ENCODE measurements at regions not wholly inside any gene's neighbourhood (a gene's known extent, or its start where the extent isn't known, plus 50 kb on each side); places are given as distances from the start of the nearest gene placed in this dataset.

DNA sequence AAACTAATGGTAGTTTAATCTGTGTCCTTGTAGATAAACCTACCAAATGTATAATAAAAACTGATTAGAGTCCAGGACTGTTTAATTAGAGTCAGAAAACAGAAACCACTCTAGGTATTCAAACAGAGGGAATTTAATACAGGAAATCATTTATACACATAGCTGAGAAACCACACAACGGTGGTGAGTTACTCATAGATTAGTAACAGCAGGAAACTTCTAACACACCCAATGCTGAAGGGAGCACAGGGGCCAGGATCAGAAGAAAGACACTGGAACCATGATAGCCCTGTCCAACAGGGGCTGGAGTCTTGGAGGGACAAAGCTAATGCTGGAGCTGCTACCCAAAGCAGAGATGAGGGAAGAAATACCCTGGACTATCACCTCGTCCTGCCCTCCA, 321.0 kb downstream of the ACTL7B start:
- TF ChIP-seq ATF3 (IDR thresholded peaks at IDR 0.05) (no peak), SP1 (IDR thresholded peaks at IDR 0.05) (no peak), TAF1 (conservative IDR thresholded peaks at IDR 0.05) (no peak), JUND (IDR thresholded peaks at IDR 0.05) (no peak), REST (IDR thresholded peaks at IDR 0.05) (no peak), YY1 (IDR thresholded peaks at IDR 0.05) (no peak), GABPA (IDR thresholded peaks at IDR 0.05 in 1 of 2, conservative IDR thresholded peaks at IDR 0.05 in 1 of 2) (no peak), RXRA (IDR thresholded peaks at IDR 0.05) (no peak), EGR1 (IDR thresholded peaks at IDR 0.05; ENCODE audit: low read depth in 2 of 2) (no peak)
- TF ChIP-seq, protein P1, sequence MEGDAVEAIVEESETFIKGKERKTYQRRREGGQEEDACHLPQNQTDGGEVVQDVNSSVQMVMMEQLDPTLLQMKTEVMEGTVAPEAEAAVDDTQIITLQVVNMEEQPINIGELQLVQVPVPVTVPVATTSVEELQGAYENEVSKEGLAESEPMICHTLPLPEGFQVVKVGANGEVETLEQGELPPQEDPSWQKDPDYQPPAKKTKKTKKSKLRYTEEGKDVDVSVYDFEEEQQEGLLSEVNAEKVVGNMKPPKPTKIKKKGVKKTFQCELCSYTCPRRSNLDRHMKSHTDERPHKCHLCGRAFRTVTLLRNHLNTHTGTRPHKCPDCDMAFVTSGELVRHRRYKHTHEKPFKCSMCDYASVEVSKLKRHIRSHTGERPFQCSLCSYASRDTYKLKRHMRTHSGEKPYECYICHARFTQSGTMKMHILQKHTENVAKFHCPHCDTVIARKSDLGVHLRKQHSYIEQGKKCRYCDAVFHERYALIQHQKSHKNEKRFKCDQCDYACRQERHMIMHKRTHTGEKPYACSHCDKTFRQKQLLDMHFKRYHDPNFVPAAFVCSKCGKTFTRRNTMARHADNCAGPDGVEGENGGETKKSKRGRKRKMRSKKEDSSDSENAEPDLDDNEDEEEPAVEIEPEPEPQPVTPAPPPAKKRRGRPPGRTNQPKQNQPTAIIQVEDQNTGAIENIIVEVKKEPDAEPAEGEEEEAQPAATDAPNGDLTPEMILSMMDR (IDR thresholded peaks at IDR 0.05; ENCODE audit: low read depth, low read length, missing input control), result no peak
- TF ChIP-seq, protein P2, sequence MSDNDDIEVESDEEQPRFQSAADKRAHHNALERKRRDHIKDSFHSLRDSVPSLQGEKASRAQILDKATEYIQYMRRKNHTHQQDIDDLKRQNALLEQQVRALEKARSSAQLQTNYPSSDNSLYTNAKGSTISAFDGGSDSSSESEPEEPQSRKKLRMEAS (IDR thresholded peaks at IDR 0.05), result no peak
